ENCODE measurements at regions not wholly inside any gene's neighbourhood (a gene's known extent, or its start where the extent isn't known, plus 50 kb on each side); places are given as distances from the start of the nearest gene placed in this dataset.

DNA sequence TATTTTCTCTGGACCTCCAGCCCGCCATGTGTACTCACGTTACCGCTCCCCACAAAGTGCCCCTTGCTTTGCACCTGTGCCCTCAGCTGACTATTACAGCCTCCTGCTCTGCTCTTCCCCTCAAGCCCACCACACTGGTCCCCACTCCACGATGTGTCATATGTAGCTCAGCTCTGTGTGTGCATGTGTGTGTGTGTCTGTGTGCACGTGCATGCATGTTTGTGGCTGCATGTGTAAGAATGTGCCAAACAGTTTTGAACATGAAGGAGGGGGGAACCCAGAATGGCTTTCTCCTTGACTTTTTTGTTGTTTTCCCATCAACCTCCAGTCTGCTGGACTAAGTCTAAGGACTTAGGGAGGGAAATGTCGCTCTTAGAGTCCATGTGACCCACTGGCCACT lies 54.8 kb upstream of the BTRC start:
- Histone ChIP-seq H3K18ac (ENCODE audit: low read depth, low read length) (no peak overlapping the region), H4K5ac (ENCODE audit: low read depth, low read length) (no peak overlapping the region), H3K27me3 (ENCODE audit: control insufficient read depth, insufficient read depth, low read length) (peaks cover 68% of the 10 kb centered on the region), H2AFZ (replicated peaks; ENCODE audit: low read length, poor library complexity) (no peak overlapping the region), H3K4me1 (ENCODE audit: control insufficient read depth, insufficient read depth, low read length) (no peaks in the 10 kb centered on the region), H4K8ac (ENCODE audit: low read depth in 2 of 2, low read length in 2 of 2) (no peak overlapping the region), H3K56ac (ENCODE audit: extremely low read depth, insufficient read depth, low read length) (no peak overlapping the region), H3K4ac (ENCODE audit: low read depth, low read length) (no peak overlapping the region), H3K9me1 (ENCODE audit: insufficient read depth, low read length) (no peaks in the 10 kb centered on the region), H2BK5ac (ENCODE audit: low read depth, low read length, poor library complexity, severe bottlenecking) (no peak overlapping the region), H3K9me3 (ENCODE audit: control insufficient read depth, insufficient read depth, low read length) (no peaks in the 10 kb centered on the region), H4K20me1 (ENCODE audit: insufficient read depth, low read length) (no peaks in the 10 kb centered on the region), H2AK9ac (replicated peaks; ENCODE audit: low read depth, low read length, poor library complexity) (no peak overlapping the region), H3K27ac (ENCODE audit: insufficient read depth, low read length) (no peak overlapping the region), H3K4me2 (ENCODE audit: low read depth, low read length) (no peak overlapping the region), H2BK120ac (ENCODE audit: low read depth, low read length) (no peak overlapping the region), H2BK15ac (ENCODE audit: low read depth, low read length) (no peak overlapping the region), H3K14ac (replicated peaks; ENCODE audit: low read depth, low read length) (no peak overlapping the region), H3K23ac (ENCODE audit: low read depth, low read length) (no peak overlapping the region), H3K36me3 (ENCODE audit: control insufficient read depth, insufficient read depth, low read length) (no peaks in the 10 kb centered on the region), H3K9ac (ENCODE audit: low read depth, low read length) (no peak overlapping the region), H4K91ac (ENCODE audit: insufficient read depth, low read depth, low read length) (no peak overlapping the region), H3K79me1 (ENCODE audit: low read depth in 1 of 2, low read length in 2 of 2) (no peaks in the 10 kb centered on the region), H2AK5ac (ENCODE audit: low read depth, low read length) (no peak overlapping the region), H2BK20ac (ENCODE audit: low read depth, low read length) (no peak overlapping the region), H3K4me3 (ENCODE audit: insufficient read depth, low read depth, low read length) (no peak overlapping the region)
- dilution Hi-C loops (cut with HindIII; ENCODE audit: low sequenced_read_pairs, unreplicated experiment) (loop anchor here (25.0 kb wide), 1 partner anchor 163 kb away; no protein-coding TSS in a partner anchor), intact Hi-C loops (cut with micrococcal nuclease) (loop anchor here (10.0 kb wide), 1 partner anchor 486 kb away; the partner anchor contains the start of gene NPM3), in situ Hi-C loops (cut with MboI; ENCODE audit: low sequenced_read_pairs) (loop anchor here (25.0 kb wide), 1 partner anchor 138 kb away; no protein-coding TSS in a partner anchor)
- POLR2A ChIA-PET (ENCODE audit: unreplicated experiment), result no interaction called here
- no TSS peak for BruUV-seq (replicated peaks)
- DNase-seq (no peak), ATAC-seq (ENCODE audit: low read depth) (no peak)
- TF ChIP-seq CEBPB (IDR thresholded peaks at IDR 0.05; ENCODE audit: low read depth, low read length), result no peak
- no peak for TF ChIP-seq RAD21 (IDR thresholded peaks at IDR 0.05; ENCODE audit: low read length)
- TF ChIP-seq CHD1 (IDR thresholded peaks at IDR 0.05; ENCODE audit: low read depth, low read length), result no peak
- CTCF ChIA-PET, result no interaction called here
- no CpG with 5 or more reads among the region's 6 CpGs for WGBS, 2 experiments (ENCODE audit: extremely low coverage in 2 of 2, insufficient read length in 1 of 2)
